HepG2 (cell line): ENCODE measurements at regions not wholly inside any gene's neighbourhood (a gene's known extent, or its start where the extent isn't known, plus 50 kb on each side); places are given as distances from the start of the nearest gene placed in this dataset.

Experiments used
- MNT ChIP-seq: fragments of 450-650 bp; IDR thresholded peaks from 2 replicates; pipeline ENCODE4 v1.6.1; 2016
- NFATC3 ChIP-seq: sonication (generic); formaldehyde crosslinking; IDR thresholded peaks from 2 replicates; pipeline ENCODE4 v1.5.1; 2020; ENCODE audit warnings: mild to moderate bottlenecking, missing genetic modification reagents
- SNAI1 ChIP-seq: sonication (generic); formaldehyde crosslinking; IDR thresholded peaks from 2 replicates; pipeline ENCODE4 v1.5.0; 2020; ENCODE audit warnings: mild to moderate bottlenecking, missing genetic modification reagents, borderline replicate concordance
- ZBTB42 ChIP-seq: sonication (generic); formaldehyde crosslinking; IDR thresholded peaks from 2 replicates; pipeline ENCODE4 v1.5.0; 2020; ENCODE audit warnings: mild to moderate bottlenecking, missing genetic modification reagents
- ZNF142 ChIP-seq: sonication (generic); formaldehyde crosslinking; IDR thresholded peaks from 2 replicates; pipeline ENCODE4 v1.4.0; 2020; ENCODE audit warnings: missing genetic modification reagents
- ZNF33B ChIP-seq: sonication (generic); formaldehyde crosslinking; IDR thresholded peaks from 2 replicates; pipeline ENCODE4 v1.5.1; 2020; ENCODE audit warnings: mild to moderate bottlenecking, missing genetic modification reagents
- ZZZ3 ChIP-seq: sonication (generic); formaldehyde crosslinking; IDR thresholded peaks from 2 replicates; pipeline ENCODE4 v1.4.0; 2020; ENCODE audit warnings: missing genetic modification reagents, mild to moderate bottlenecking, borderline replicate concordance

GRCh38 chr14:71590131-71590530 lies 342.1 kb upstream of the RGS6 start (continued):
- no peak for TF ChIP-seq MNT
- no peak for TF ChIP-seq ZZZ3 (CRISPR knock-in tag)
- no peak for TF ChIP-seq SNAI1
- no peak for TF ChIP-seq ZNF142 (CRISPR knock-in tag)
- TF ChIP-seq NFATC3 (CRISPR knock-in tag) = no peak
- no peak for TF ChIP-seq ZBTB42 (CRISPR knock-in tag)
- TF ChIP-seq ZNF33B (CRISPR knock-in tag) = no peak
- TF ChIP-seq, all 625 proteins: peak for 0
